PC-9 (cell line): ENCODE measurements at regions not wholly inside any gene's neighbourhood (a gene's known extent, or its start where the extent isn't known, plus 50 kb on each side); places are given as distances from the start of the nearest gene placed in this dataset.

Experiments
- BruUV-seq: library from RNA; stranded (reverse); fragments of 400-500 nt; replicated peaks from 2 replicates; lab custom pipeline; 2021; lab: Mats Ljungman, UMichigan
- CTCF ChIA-PET: fragments of 300-600 bp; sonication (Branson Sonifier 250); formaldehyde crosslinking; loops from one replicate; lab custom pipeline; 2022; ENCODE audit warnings: antibody characterized with exemption; lab: Charles Lee
- POLR2A ChIA-PET: fragments of 300-600 bp; sonication (Branson Sonifier 250); formaldehyde crosslinking; loops from one replicate; lab custom pipeline; 2022; ENCODE audit warnings: antibody characterized with exemption; ENCODE audit not compliant: unreplicated experiment; lab: Charles Lee
- DNase-seq, 2 experiments: peaks; one replicate each; pipeline versions ENCODE4 v3.0.0 to v3.0.0-alpha.2; 2015 to 2022; ENCODE audit warnings: mixed read lengths in 1 of 2
- H2AFZ ChIP-seq: fragments of 200-600 bp; sonication (generic); 2 replicates; pipeline ENCODE4 v1.8.1; 2017; ENCODE audit warnings: antibody characterized with exemption
- H3F3A ChIP-seq: fragments of 200-600 bp; sonication (generic); 2 replicates; pipeline ENCODE4 v1.8.1; 2017; ENCODE audit warnings: antibody characterized with exemption, mild to moderate bottlenecking, low read depth; ENCODE audit not compliant: insufficient read depth
- H3K27ac ChIP-seq: fragments of 200-600 bp; sonication (generic); 2 replicates; pipeline ENCODE4 v1.6.1; 2016; ENCODE audit warnings: mixed run types
- H3K27me3 ChIP-seq: fragments of 200-600 bp; sonication (generic); 2 replicates; pipeline ENCODE4 v1.6.1; 2016; ENCODE audit warnings: low read depth, mixed run types; ENCODE audit not compliant: insufficient read depth
- H3K36me3 ChIP-seq: fragments of 200-600 bp; sonication (generic); 2 replicates; pipeline ENCODE4 v1.6.1; 2016; ENCODE audit warnings: low read depth, mixed run types
- H3K4me1 ChIP-seq: fragments of 200-600 bp; sonication (generic); replicated peaks from 2 replicates; pipeline ENCODE4 v1.6.1; 2016; ENCODE audit warnings: mixed run types; ENCODE audit not compliant: insufficient read depth
- H3K4me2 ChIP-seq: fragments of 200-600 bp; sonication (generic); 2 replicates; pipeline ENCODE4 v1.6.1; 2017; ENCODE audit warnings: mixed run types
- H3K4me3 ChIP-seq: fragments of 200-600 bp; sonication (generic); 2 replicates; pipeline ENCODE4 v1.6.1; 2016; ENCODE audit warnings: mixed run types
- H3K79me2 ChIP-seq: fragments of 200-600 bp; sonication (generic); 2 replicates; pipeline ENCODE4 v1.6.1; 2017; ENCODE audit warnings: low read depth, mixed run types
- H3K9me2 ChIP-seq: fragments of 200-600 bp; sonication (generic); 2 replicates; pipeline ENCODE4 v1.8.1; 2017; ENCODE audit warnings: mild to moderate bottlenecking; ENCODE audit not compliant: insufficient read depth
- H3K9me3 ChIP-seq: fragments of 200-600 bp; sonication (generic); 2 replicates; pipeline ENCODE4 v1.8.1; 2016; ENCODE audit warnings: low read depth; ENCODE audit not compliant: insufficient read depth
- H4K20me1 ChIP-seq: fragments of 200-600 bp; sonication (generic); 2 replicates; pipeline ENCODE4 v1.8.1; 2017; ENCODE audit not compliant: insufficient read depth
- EZH2 ChIP-seq: fragments of 200-600 bp; sonication (generic); IDR thresholded peaks from 2 replicates; pipeline ENCODE4 v1.8.0; 2017; ENCODE audit warnings: antibody characterized with exemption, low read depth
- intact Hi-C: fragments of 100-400 bp; cut with micrococcal nuclease; formaldehyde crosslinking; loops from one replicate; pipeline ENCODE4 v1.10.0; 2022; ENCODE audit not compliant: unreplicated experiment
- TF ChIP-seq, protein P1 (sequence below): fragments of 200-600 bp; sonication (generic); conservative IDR thresholded peaks from 2 replicates; pipeline ENCODE4 v1.6.1; 2017; ENCODE audit warnings: mixed run types, antibody characterized with exemption, mild to moderate bottlenecking, moderate library complexity

- peak overlapping the region; percentile 35; the same call in 1 of the 2 replicates for H3K4me2 ChIP-seq
- no TSS peak for BruUV-seq
- peak overlapping the region; percentile 67 for H3K27ac ChIP-seq
- no peak overlapping the region for H3K4me3 ChIP-seq
- intact Hi-C loops: no loop called here
- no peaks in the 10 kb centered on the region for H3F3A ChIP-seq
- H3K4me1 ChIP-seq: peaks cover 20% of the 10 kb centered on the region
- H3K27me3 ChIP-seq: no peaks in the 10 kb centered on the region
- H2AFZ ChIP-seq: no peak overlapping the region
- H4K20me1 ChIP-seq: no peaks in the 10 kb centered on the region
- no peaks in the 10 kb centered on the region for H3K9me2 ChIP-seq
- no peaks in the 10 kb centered on the region for H3K9me3 ChIP-seq
- no peak for DNase-seq
- TF ChIP-seq, protein P1, sequence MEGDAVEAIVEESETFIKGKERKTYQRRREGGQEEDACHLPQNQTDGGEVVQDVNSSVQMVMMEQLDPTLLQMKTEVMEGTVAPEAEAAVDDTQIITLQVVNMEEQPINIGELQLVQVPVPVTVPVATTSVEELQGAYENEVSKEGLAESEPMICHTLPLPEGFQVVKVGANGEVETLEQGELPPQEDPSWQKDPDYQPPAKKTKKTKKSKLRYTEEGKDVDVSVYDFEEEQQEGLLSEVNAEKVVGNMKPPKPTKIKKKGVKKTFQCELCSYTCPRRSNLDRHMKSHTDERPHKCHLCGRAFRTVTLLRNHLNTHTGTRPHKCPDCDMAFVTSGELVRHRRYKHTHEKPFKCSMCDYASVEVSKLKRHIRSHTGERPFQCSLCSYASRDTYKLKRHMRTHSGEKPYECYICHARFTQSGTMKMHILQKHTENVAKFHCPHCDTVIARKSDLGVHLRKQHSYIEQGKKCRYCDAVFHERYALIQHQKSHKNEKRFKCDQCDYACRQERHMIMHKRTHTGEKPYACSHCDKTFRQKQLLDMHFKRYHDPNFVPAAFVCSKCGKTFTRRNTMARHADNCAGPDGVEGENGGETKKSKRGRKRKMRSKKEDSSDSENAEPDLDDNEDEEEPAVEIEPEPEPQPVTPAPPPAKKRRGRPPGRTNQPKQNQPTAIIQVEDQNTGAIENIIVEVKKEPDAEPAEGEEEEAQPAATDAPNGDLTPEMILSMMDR: no peak
- TF ChIP-seq EZH2: no peak
- no peaks in the 10 kb centered on the region for H3K79me2 ChIP-seq
- ChIA-PET CTCF (no interaction called here), POLR2A (no interaction called here)
- no peaks in the 10 kb centered on the region for H3K36me3 ChIP-seq
These were observed 66.7 kb upstream of the PRICKLE2 start for GRCh38 chr3:64291956-64292355.

DNA sequence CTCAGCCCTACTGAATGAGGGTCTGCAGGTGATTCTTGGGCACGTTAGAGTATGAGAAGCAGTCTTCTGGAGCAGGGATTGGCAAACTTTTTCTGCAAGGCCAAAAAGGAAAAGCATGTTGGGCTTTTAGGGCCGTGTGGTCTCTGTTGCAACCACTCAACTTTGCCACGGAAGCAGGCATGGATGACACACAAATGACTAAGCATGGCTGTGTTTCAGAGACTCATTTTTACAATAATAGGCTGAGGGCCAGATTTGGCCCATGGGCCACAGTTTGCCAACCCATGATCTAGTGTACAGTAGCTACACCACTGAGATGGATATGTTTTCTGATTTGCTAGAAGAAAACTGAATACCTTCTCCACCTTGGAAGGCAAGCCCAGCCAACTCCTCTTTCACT lies 66.1 kb upstream of the PRICKLE2 start:
- Histone ChIP-seq H3K36me3 (no peaks in the 10 kb centered on the region), H3K4me3 (no peak overlapping the region), H3K4me1 (peaks cover 20% of the 10 kb centered on the region), H3F3A (no peaks in the 10 kb centered on the region), H4K20me1 (no peaks in the 10 kb centered on the region), H3K9me2 (no peaks in the 10 kb centered on the region), H3K79me2 (no peaks in the 10 kb centered on the region), H3K27ac (peak overlapping the region; percentile 67), H3K27me3 (no peaks in the 10 kb centered on the region), H3K9me3 (no peaks in the 10 kb centered on the region), H3K4me2 (peak overlapping the region; percentile 35), H2AFZ (peak overlapping the region; percentile 25; the same call in 1 of the 2 replicates)
- BruUV-seq: no TSS peak
- TF ChIP-seq, protein P1: no peak
- TF ChIP-seq EZH2: no peak
- peak; percentile 41 to 69 for DNase-seq
- ChIA-PET POLR2A (no interaction called here), CTCF (no interaction called here)
- intact Hi-C loops: no loop called here

- peak overlapping the region; percentile 25; the same call in 1 of the 2 replicates for H2AFZ ChIP-seq
- ChIA-PET CTCF (no interaction called here), POLR2A (no interaction called here)
- DNase-seq: peak in 1 of 2 experiments; percentile 13
- H4K20me1 ChIP-seq: no peaks in the 10 kb centered on the region
- H3K79me2 ChIP-seq: no peaks in the 10 kb centered on the region
- H3K27ac ChIP-seq: peak overlapping the region; percentile 67
- no peaks in the 10 kb centered on the region for H3K36me3 ChIP-seq
- H3K9me2 ChIP-seq: no peaks in the 10 kb centered on the region
- no peaks in the 10 kb centered on the region for H3F3A ChIP-seq
- peaks cover 20% of the 10 kb centered on the region for H3K4me1 ChIP-seq
- H3K4me3 ChIP-seq: no peak overlapping the region
- TF ChIP-seq, protein P1: no peak
- TF ChIP-seq EZH2: no peak
- no peaks in the 10 kb centered on the region for H3K27me3 ChIP-seq
- intact Hi-C loops: no loop called here
- BruUV-seq: no TSS peak
- H3K9me3 ChIP-seq: no peaks in the 10 kb centered on the region
- peak overlapping the region; percentile 35 for H3K4me2 ChIP-seq
These were observed 65.6 kb upstream of the PRICKLE2 start for GRCh38 chr3:64290864-64291263.
